Kidney epithelial cell (primary cell): ENCODE measurements at regions not wholly inside any gene's neighbourhood (a gene's known extent, or its start where the extent isn't known, plus 50 kb on each side); places are given as distances from the start of the nearest gene placed in this dataset.

Source experiments
- DNase-seq: peaks from one replicate; pipeline ENCODE4 v3.0.0-alpha.2; 2010; ENCODE audit warnings: low read depth
- H3K27me3 ChIP-seq: 2 replicates; pipeline ENCODE4 v1.6.0; 2011; ENCODE audit warnings: low read length; ENCODE audit not compliant: control insufficient read depth, insufficient read depth
- H3K36me3 ChIP-seq: 2 replicates; pipeline ENCODE4 v1.5.1; 2011; ENCODE audit warnings: low read length; ENCODE audit not compliant: control insufficient read depth, insufficient read depth
- H3K4me3 ChIP-seq: 2 replicates; pipeline ENCODE4 v1.5.1; 2011; ENCODE audit warnings: low read depth, mild to moderate bottlenecking, control low read depth, low read length
- TF ChIP-seq, protein P1 (sequence below): IDR thresholded peaks from 2 replicates; pipeline ENCODE4 v1.5.1; 2011; ENCODE audit warnings: mild to moderate bottlenecking, moderate library complexity, low read length, control low read depth, inconsistent platforms; ENCODE audit not compliant: insufficient read depth, poor library complexity, severe bottlenecking

- peak; percentile 9 for DNase-seq
- Histone ChIP-seq H3K36me3 (no peaks in the 10 kb centered on the region), H3K4me3 (no peak overlapping the region), H3K27me3 (peaks cover 10% of the 10 kb centered on the region)
- TF ChIP-seq, protein P1, sequence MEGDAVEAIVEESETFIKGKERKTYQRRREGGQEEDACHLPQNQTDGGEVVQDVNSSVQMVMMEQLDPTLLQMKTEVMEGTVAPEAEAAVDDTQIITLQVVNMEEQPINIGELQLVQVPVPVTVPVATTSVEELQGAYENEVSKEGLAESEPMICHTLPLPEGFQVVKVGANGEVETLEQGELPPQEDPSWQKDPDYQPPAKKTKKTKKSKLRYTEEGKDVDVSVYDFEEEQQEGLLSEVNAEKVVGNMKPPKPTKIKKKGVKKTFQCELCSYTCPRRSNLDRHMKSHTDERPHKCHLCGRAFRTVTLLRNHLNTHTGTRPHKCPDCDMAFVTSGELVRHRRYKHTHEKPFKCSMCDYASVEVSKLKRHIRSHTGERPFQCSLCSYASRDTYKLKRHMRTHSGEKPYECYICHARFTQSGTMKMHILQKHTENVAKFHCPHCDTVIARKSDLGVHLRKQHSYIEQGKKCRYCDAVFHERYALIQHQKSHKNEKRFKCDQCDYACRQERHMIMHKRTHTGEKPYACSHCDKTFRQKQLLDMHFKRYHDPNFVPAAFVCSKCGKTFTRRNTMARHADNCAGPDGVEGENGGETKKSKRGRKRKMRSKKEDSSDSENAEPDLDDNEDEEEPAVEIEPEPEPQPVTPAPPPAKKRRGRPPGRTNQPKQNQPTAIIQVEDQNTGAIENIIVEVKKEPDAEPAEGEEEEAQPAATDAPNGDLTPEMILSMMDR = no peak
These were observed 264.7 kb downstream of the DLL1 start for GRCh38 chr6:170025935-170026750.

DNA sequence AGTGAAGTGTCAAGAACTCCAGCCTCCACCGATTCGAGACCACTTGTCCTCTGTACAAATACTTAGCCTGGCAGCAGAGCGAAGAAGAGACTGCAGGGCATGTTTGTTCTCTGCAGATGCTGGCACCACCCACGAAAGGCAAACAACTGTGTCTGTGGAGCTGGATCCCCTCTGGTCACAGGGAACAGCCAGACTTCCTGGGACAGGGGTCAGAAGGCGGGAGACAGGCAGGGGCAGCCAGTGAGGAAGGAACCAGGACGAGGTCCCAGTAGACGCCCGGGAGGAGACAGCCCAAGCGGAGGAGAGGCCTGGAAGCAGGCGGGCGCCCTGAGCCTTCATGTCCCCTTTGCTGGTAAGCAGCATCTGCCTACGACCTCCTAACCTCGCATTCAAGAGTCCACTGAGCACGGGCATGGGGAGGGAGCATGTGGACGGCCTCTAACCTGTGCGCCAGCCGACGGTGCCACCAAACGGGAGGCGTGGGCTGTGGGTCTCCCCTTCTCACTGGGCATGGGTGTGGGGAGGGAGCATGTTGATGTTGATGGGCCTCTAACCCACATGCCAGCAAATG lies 265.5 kb downstream of the DLL1 start:
- H3K36me3 ChIP-seq = no peaks in the 10 kb centered on the region
- no peak overlapping the region for H3K4me3 ChIP-seq
- peaks cover 10% of the 10 kb centered on the region for H3K27me3 ChIP-seq
- TF ChIP-seq, protein P1 = no peak
- DNase-seq = no peak

DNA sequence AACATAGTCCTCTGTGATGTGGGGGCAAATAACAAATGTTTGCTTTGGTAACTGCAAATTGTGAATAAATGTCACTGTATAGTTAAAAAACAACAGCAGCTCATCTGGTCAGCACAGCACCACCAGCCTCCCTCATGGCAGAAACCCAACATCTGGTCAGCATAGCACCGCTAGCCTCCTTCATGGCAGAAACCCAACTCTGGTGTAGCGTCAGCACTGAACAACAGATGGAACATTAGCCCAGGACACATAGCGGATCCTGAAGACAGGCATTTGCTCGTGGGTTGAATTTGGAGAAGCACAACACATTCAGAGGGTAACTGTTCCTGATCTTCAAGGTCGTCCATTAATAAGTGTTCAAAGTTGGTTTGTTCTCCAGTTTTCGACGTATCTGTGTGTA lies 265.9 kb downstream of the DLL1 start:
- TF ChIP-seq, protein P1 = no peak
- no peaks in the 10 kb centered on the region for H3K36me3 ChIP-seq
- DNase-seq = no peak
- no peak overlapping the region for H3K4me3 ChIP-seq
- peaks cover 10% of the 10 kb centered on the region for H3K27me3 ChIP-seq

- H3K36me3 ChIP-seq = no peaks in the 10 kb centered on the region
- H3K27me3 ChIP-seq = peaks cover 10% of the 10 kb centered on the region
- no peak overlapping the region for H3K4me3 ChIP-seq
- DNase-seq = no peak
- TF ChIP-seq, protein P1 = no peak
These were observed 267.0 kb downstream of the DLL1 start for GRCh38 chr6:170023620-170024521.

- Histone ChIP-seq H3K27me3 (peaks cover 10% of the 10 kb centered on the region), H3K36me3 (no peaks in the 10 kb centered on the region), H3K4me3 (no peak overlapping the region)
- TF ChIP-seq, protein P1 = no peak
- no peak for DNase-seq
These were observed 267.9 kb downstream of the DLL1 start for GRCh38 chr6:170022827-170023619.
